GM21381 (cell line): ENCODE measurements at regions not wholly inside any gene's neighbourhood (a gene's known extent, or its start where the extent isn't known, plus 50 kb on each side); places are given as distances from the start of the nearest gene placed in this dataset.
"Not testable (repeated sequence)": the region's sequence is repeated elsewhere in the genome, so short reads cannot be mapped to it uniquely, and the experiment has no call there.

Experiments
- ATAC-seq: cut with Tn5 transposase; IDR thresholded peaks from one replicate; pipeline ENCODE4 v1.9.1; 2021; ENCODE audit warnings: mild to moderate bottlenecking, moderate library complexity; ENCODE audit not compliant: unreplicated experiment

DNA sequence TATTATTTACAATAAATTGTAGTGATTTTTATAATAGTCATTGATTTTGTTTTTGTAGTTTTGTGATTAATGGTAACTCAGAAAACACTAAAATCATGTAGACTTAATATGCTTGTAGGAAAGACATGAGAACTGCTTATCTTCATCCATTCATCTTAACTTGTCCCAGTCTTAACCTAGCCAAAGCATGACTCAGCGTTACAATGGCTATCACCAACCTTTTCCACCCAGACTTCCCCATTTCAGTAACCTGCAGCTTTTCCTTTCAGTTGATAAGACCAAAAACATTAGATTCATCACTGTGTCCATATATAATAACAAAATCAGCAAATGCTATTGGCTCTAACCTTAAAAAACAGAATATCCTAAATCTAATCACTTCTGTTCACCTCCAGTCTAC, 106.2 kb upstream of the KLF8 start:
- ATAC-seq: no peak

DNA sequence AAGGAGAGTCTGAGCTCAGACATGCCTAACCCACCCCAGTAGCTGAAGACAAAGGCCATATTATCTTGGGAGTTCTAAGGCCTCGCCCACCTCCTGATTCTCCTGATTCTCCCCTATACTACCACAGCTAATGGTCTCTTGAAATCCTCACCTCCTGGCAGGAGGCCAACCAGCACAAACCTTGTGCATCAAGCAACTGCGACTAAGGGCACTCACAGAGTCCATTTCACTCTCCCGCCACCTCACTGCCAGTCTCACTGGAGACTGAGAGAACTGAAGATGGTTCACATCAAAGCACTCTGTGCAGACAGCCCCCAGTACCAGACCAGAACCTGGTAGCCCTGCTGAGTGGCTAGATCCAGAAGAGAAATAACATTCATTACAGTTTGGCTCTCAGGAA, 102.1 kb upstream of the KLF8 start:
- no peak for ATAC-seq

DNA sequence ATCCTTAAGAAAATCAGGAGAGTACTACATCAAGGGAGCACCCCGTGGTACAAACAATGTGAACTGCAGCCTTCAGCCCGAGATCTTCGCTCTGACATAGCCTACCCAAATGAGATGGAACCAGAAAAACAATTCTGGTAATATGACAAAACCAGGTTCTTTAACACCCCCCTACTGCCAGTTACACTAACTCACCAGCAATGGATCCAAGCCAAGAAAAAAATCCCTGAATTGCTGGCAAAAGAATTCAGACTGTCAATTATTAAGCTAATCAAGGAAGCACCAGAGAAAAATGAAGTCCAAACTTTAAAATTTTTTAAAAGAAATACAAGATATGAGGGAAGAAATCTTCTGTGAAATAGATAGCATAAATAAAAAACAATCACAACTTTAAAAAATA, 101.7 kb upstream of the KLF8 start:
- no peak for ATAC-seq

DNA sequence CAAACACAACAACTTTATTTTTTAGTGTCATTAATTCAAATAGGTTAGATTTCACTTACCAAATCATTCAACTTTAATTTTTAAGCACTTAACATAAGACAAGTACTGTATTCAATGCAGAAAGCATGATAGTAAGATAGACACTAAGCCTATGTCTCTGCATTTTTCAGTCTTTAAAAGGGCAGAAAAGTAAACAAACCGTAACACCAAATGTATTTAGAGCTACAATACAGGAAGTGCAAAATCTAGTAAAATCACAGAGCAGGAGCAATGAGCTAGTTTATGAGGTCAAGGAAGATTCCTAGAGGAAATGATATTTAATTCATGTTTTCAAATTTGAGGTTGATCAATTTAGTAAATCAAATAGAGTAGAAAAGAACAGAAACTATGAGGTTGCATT, 68.0 kb upstream of the KLF8 start:
- not testable (repeated sequence) for ATAC-seq
